Neural cell (in vitro differentiated cells): ENCODE measurements at regions not wholly inside any gene's neighbourhood (a gene's known extent, or its start where the extent isn't known, plus 50 kb on each side); places are given as distances from the start of the nearest gene placed in this dataset.

Source experiments
- CTCF ChIP-seq: fragments of 450-650 bp; IDR thresholded peaks from 2 replicates; pipeline ENCODE4 v1.5.1; 2014; ENCODE audit warnings: antibody characterized with exemption, mild to moderate bottlenecking, moderate library complexity; ENCODE audit not compliant: poor library complexity, severe bottlenecking
- EP300 ChIP-seq: fragments of 450-650 bp; conservative IDR thresholded peaks from 2 replicates; pipeline ENCODE4 v1.6.1; 2014; ENCODE audit warnings: antibody characterized with exemption, mild to moderate bottlenecking, moderate library complexity; ENCODE audit not compliant: poor library complexity, severe bottlenecking
- EZH2 ChIP-seq: fragments of 200-600, 300-800 bp; shearing (Covaris generic), sonication (generic); IDR thresholded peaks from 2 replicates; pipeline ENCODE4 v1.6.1; 2014; ENCODE audit warnings: antibody characterized with exemption, low read length, borderline replicate concordance, mild to moderate bottlenecking; ENCODE audit not compliant: insufficient read depth, poor library complexity, severe bottlenecking
- MXI1 ChIP-seq: fragments of 450-650 bp; conservative IDR thresholded peaks from 2 replicates; pipeline ENCODE4 v1.6.1; 2014; ENCODE audit warnings: antibody characterized with exemption, mild to moderate bottlenecking; ENCODE audit not compliant: poor library complexity, severe bottlenecking
- POLR2AphosphoS5 ChIP-seq: IDR thresholded peaks from 2 replicates; pipeline ENCODE4 v1.6.1; 2012
- REST ChIP-seq: IDR thresholded peaks from 2 replicates; pipeline ENCODE4 v1.6.1; 2012; ENCODE audit warnings: borderline replicate concordance
- SMC3 ChIP-seq: fragments of 450-650 bp; conservative IDR thresholded peaks from 2 replicates; pipeline ENCODE4 v1.6.1; 2014; ENCODE audit warnings: antibody characterized with exemption, mild to moderate bottlenecking, moderate library complexity; ENCODE audit not compliant: poor library complexity
- TAF1 ChIP-seq: IDR thresholded peaks from 2 replicates; pipeline ENCODE4 v1.6.1; 2012; ENCODE audit warnings: low read depth

- TF ChIP-seq CTCF (no peak), EZH2 (no peak), SMC3 (no peak), REST (no peak), POLR2AphosphoS5 (no peak), MXI1 (no peak), EP300 (no peak), TAF1 (no peak)
Observed at GRCh38 chr10:29119374-29119773, 169.5 kb upstream of the LYZL1 start.
